Endothelial cell of umbilical vein (primary cell): ENCODE measurements at regions not wholly inside any gene's neighbourhood (a gene's known extent, or its start where the extent isn't known, plus 50 kb on each side); places are given as distances from the start of the nearest gene placed in this dataset.

ENCODE experiments used
- BruUV-seq: library from RNA; stranded (reverse); fragments of 400-500 nt; replicated peaks from 2 replicates; lab custom pipeline; 2021; lab: Mats Ljungman, UMichigan
- CTCF ChIA-PET: fragments of 300-600, 350-600 bp; sonication (Branson Sonifier 250); formaldehyde crosslinking; loops from one replicate; lab custom pipeline; 2021; ENCODE audit warnings: antibody characterized with exemption, inconsistent platforms; lab: Charles Lee
- POLR2A ChIA-PET: fragments of 300-600, 350-600 bp; sonication (Branson Sonifier 250); formaldehyde crosslinking; loops from one replicate; lab custom pipeline; 2021; ENCODE audit warnings: antibody characterized with exemption, inconsistent platforms; lab: Charles Lee
- DNase-seq: peaks from one replicate; pipeline ENCODE4 v3.0.0-alpha.2; 2011; ENCODE audit warnings: low read depth, low spot score
- FAIRE-seq: peaks from 2 replicates; lab custom pipeline; 2011; peaks lifted over from hg19 to GRCh38; lab: Jason Lieb, UNC
- H2AFZ ChIP-seq: 2 replicates; pipeline ENCODE4 v1.6.0; 2012; ENCODE audit warnings: low read depth, low read length, control low read depth, inconsistent platforms
- H3K27ac ChIP-seq: 2 replicates; pipeline ENCODE4 v1.5.1; 2011; ENCODE audit warnings: low read depth, mild to moderate bottlenecking, control low read depth, low read length, moderate library complexity; ENCODE audit not compliant: insufficient read depth
- H3K27me3 ChIP-seq, 2 experiments: 2 replicates each; pipeline versions ENCODE4 v1.6.0 to v1.6.1; 2011; ENCODE audit warnings: low read length in 2 of 2, mixed read lengths in 1 of 2; ENCODE audit not compliant: control insufficient read depth in 2 of 2, insufficient read depth in 2 of 2
- H3K36me3 ChIP-seq, 2 experiments: 2 replicates in 1 of 2; 3 replicates in 1 of 2; pipeline ENCODE4 v1.5.1; 2011; ENCODE audit warnings: low read length in 2 of 2, mild to moderate bottlenecking in 1 of 2, moderate library complexity in 1 of 2; ENCODE audit not compliant: control insufficient read depth in 2 of 2, insufficient read depth in 2 of 2; ENCODE audit errors: extremely low read depth in 1 of 2
- H3K4me1 ChIP-seq: 3 replicates; pipeline ENCODE4 v1.5.1; 2011; ENCODE audit warnings: mild to moderate bottlenecking, low read length; ENCODE audit not compliant: control insufficient read depth, insufficient read depth; ENCODE audit errors: extremely low read depth
- H3K4me2 ChIP-seq: 2 replicates; pipeline ENCODE4 v1.6.1; 2011; ENCODE audit warnings: low read length, control low read depth, mixed read lengths; ENCODE audit not compliant: insufficient read depth
- H3K4me3 ChIP-seq, 3 experiments: fragments of 200-600 bp in 1 of 3; sonication (generic), shearing (Covaris generic) in 1 of 3; replicated peaks in 1 of 3; 2 replicates each; pipeline ENCODE4 v1.5.1; 2011 to 2016; ENCODE audit warnings: control low read depth in 3 of 3, low read length in 3 of 3, mild to moderate bottlenecking in 2 of 3, inconsistent platforms in 1 of 3, low read depth in 1 of 3, moderate library complexity in 1 of 3; ENCODE audit not compliant: insufficient read depth in 1 of 3
- H3K79me2 ChIP-seq: 2 replicates; pipeline ENCODE4 v1.6.0; 2012; ENCODE audit warnings: low read length, inconsistent platforms; ENCODE audit not compliant: control insufficient read depth, insufficient read depth
- H3K9ac ChIP-seq: replicated peaks from 2 replicates; pipeline ENCODE3; 2011; ENCODE audit warnings: low read length, control low read depth; ENCODE audit not compliant: insufficient read depth; ENCODE audit errors: extremely low read depth
- H3K9me1 ChIP-seq: replicated peaks from 3 replicates; pipeline ENCODE4 v1.6.0; 2011; ENCODE audit warnings: mild to moderate bottlenecking, low read length; ENCODE audit not compliant: control insufficient read depth, insufficient read depth; ENCODE audit errors: extremely low read depth
- H3K9me3 ChIP-seq: replicated peaks from 2 replicates; pipeline ENCODE4 v1.5.1; 2012; ENCODE audit warnings: low read length, inconsistent platforms; ENCODE audit not compliant: control insufficient read depth, insufficient read depth
- H4K20me1 ChIP-seq: replicated peaks from 2 replicates; pipeline ENCODE3; 2011; ENCODE audit warnings: mild to moderate bottlenecking, low read length; ENCODE audit not compliant: control insufficient read depth, insufficient read depth; ENCODE audit errors: extremely low read depth
- EZH2 ChIP-seq: IDR thresholded peaks from 2 replicates; pipeline ENCODE4 v1.6.1; 2012; ENCODE audit warnings: borderline replicate concordance, low read depth, mild to moderate bottlenecking, moderate library complexity, low read length, inconsistent platforms; ENCODE audit not compliant: severe bottlenecking
- FOS ChIP-seq: IDR thresholded peaks from 2 replicates; pipeline ENCODE4 v1.6.1; 2011; ENCODE audit warnings: mild to moderate bottlenecking, low read length, moderate library complexity, borderline replicate concordance; ENCODE audit not compliant: insufficient read depth
- GATA2 ChIP-seq: IDR thresholded peaks from 2 replicates; pipeline ENCODE4 v1.7.0; 2011; ENCODE audit warnings: low read depth, mild to moderate bottlenecking, moderate library complexity, mixed read lengths, low read length; ENCODE audit not compliant: insufficient read length, insufficient read depth
- JUN ChIP-seq: IDR thresholded peaks from 2 replicates; pipeline ENCODE4 v1.6.1; 2011; ENCODE audit warnings: borderline replicate concordance, low read depth; ENCODE audit not compliant: insufficient read length, insufficient read depth
- MYC ChIP-seq: IDR thresholded peaks from one replicate; pipeline ENCODE4 v1.6.1; 2011; ENCODE audit warnings: mild to moderate bottlenecking, low read depth, low read length
- POLR2A ChIP-seq: IDR thresholded peaks from 2 replicates; pipeline ENCODE4 v1.6.1; 2012; ENCODE audit warnings: low read depth, mild to moderate bottlenecking, control low read depth, low read length
- POLR2AphosphoS5 ChIP-seq: IDR thresholded peaks from 2 replicates; pipeline ENCODE4 v1.6.1; 2012; ENCODE audit warnings: low read depth, mild to moderate bottlenecking, control low read depth, low read length, moderate library complexity; ENCODE audit not compliant: insufficient read depth
- dilution Hi-C: fragments of 300-500 bp; cut with MboI; formaldehyde crosslinking; loops from one replicate; pipeline ENCODE4 v1.15.0; 2019; ENCODE audit warnings: low sequenced_read_pairs; ENCODE audit not compliant: extremely low pct_ligation_motif_present
- intact Hi-C: fragments of 100-400 bp; cut with micrococcal nuclease; formaldehyde crosslinking; loops from one replicate; pipeline ENCODE4 v1.10.0; 2022
- TF ChIP-seq, protein P1 (sequence below): IDR thresholded peaks from 2 replicates; pipeline ENCODE4 v1.6.1; 2011; ENCODE audit not compliant: insufficient read depth, insufficient read length
- TF ChIP-seq, protein P2 (sequence below), 2 donors: IDR thresholded peaks; 1 replicate in 1 of 2; 2 replicates in 1 of 2; pipeline ENCODE4 v1.5.1; 2011; ENCODE audit warnings: low read length in 2 of 2, mild to moderate bottlenecking in 2 of 2, moderate library complexity in 2 of 2, control low read depth in 1 of 2, inconsistent platforms in 1 of 2, low read depth in 1 of 2; ENCODE audit not compliant: insufficient read depth in 1 of 2; ENCODE audit errors: extremely low read depth in 1 of 2

GRCh38 chr6:15792842-15793241 lies 130.0 kb upstream of the DTNBP1 start:
- TF ChIP-seq, protein P1, sequence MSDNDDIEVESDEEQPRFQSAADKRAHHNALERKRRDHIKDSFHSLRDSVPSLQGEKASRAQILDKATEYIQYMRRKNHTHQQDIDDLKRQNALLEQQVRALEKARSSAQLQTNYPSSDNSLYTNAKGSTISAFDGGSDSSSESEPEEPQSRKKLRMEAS: no peak
- TF ChIP-seq MYC (no peak), FOS (no peak), GATA2 (no peak), EZH2 (no peak), POLR2A (no peak), POLR2AphosphoS5 (no peak), JUN (no peak)
- TF ChIP-seq, protein P2, sequence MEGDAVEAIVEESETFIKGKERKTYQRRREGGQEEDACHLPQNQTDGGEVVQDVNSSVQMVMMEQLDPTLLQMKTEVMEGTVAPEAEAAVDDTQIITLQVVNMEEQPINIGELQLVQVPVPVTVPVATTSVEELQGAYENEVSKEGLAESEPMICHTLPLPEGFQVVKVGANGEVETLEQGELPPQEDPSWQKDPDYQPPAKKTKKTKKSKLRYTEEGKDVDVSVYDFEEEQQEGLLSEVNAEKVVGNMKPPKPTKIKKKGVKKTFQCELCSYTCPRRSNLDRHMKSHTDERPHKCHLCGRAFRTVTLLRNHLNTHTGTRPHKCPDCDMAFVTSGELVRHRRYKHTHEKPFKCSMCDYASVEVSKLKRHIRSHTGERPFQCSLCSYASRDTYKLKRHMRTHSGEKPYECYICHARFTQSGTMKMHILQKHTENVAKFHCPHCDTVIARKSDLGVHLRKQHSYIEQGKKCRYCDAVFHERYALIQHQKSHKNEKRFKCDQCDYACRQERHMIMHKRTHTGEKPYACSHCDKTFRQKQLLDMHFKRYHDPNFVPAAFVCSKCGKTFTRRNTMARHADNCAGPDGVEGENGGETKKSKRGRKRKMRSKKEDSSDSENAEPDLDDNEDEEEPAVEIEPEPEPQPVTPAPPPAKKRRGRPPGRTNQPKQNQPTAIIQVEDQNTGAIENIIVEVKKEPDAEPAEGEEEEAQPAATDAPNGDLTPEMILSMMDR (IDR thresholded peaks at IDR 0.05; ENCODE audit: extremely low read depth in 1 of 2, insufficient read depth in 1 of 2, low read depth in 1 of 2, low read length in 2 of 2): no peak
- H3K4me1 ChIP-seq: no peaks in the 10 kb centered on the region
- dilution Hi-C loops (no loop called here), intact Hi-C loops (no loop called here)
- POLR2A ChIA-PET: no interaction called here
- H2AFZ ChIP-seq: no peak overlapping the region
- H3K9me3 ChIP-seq: no peaks in the 10 kb centered on the region
- FAIRE-seq: no peak
- H3K4me2 ChIP-seq: no peak overlapping the region
- no peak overlapping the region for H3K4me3 ChIP-seq
- no peaks in the 10 kb centered on the region for H3K36me3 ChIP-seq
- H3K27ac ChIP-seq: no peak overlapping the region
- H3K9ac ChIP-seq: no peak overlapping the region
- no peaks in the 10 kb centered on the region for H3K9me1 ChIP-seq
- BruUV-seq: no TSS peak
- no peaks in the 10 kb centered on the region for H4K20me1 ChIP-seq
- no peaks in the 10 kb centered on the region for H3K79me2 ChIP-seq
- DNase-seq: no peak
- CTCF ChIA-PET: interaction anchor here (1.1 kb wide), 1 partner anchor 390 kb away, joined by 3 read pairs; no protein-coding TSS in a partner anchor
- no peaks in the 10 kb centered on the region for H3K27me3 ChIP-seq
